ENCODE measurements at regions not wholly inside any gene's neighbourhood (a gene's known extent, or its start where the extent isn't known, plus 50 kb on each side); places are given as distances from the start of the nearest gene placed in this dataset.

- no peak overlapping the region for H3K27ac ChIP-seq
- no peak for DNase-seq (ENCODE audit: low spot score)
- no peak overlapping the region for H3K4me3 ChIP-seq
- no peak for TF ChIP-seq CTCF (IDR thresholded peaks at IDR 0.05)
These were observed 684.9 kb upstream of the ANKRD30A start for GRCh38 chr10:36440539-36440938.

GRCh38 chr10:36437367-36437766 is 688.0 kb upstream of the ANKRD30A start:
- H3K27ac ChIP-seq, result no peak overlapping the region
- TF ChIP-seq CTCF (IDR thresholded peaks at IDR 0.05), result no peak
- H3K4me3 ChIP-seq, result no peak overlapping the region
- DNase-seq (ENCODE audit: low spot score), result no peak

GRCh38 chr10:36428507-36428906 is 696.9 kb upstream of the ANKRD30A start:
- DNase-seq (ENCODE audit: low spot score), result no peak
- no peak for TF ChIP-seq CTCF (IDR thresholded peaks at IDR 0.05)
- Histone ChIP-seq H3K4me3 (no peak overlapping the region), H3K27ac (no peak overlapping the region)

- no peak for TF ChIP-seq CTCF (IDR thresholded peaks at IDR 0.05)
- no peak for DNase-seq (ENCODE audit: low spot score)
- Histone ChIP-seq H3K4me3 (no peak overlapping the region), H3K27ac (no peak overlapping the region)
These were observed 700.1 kb upstream of the ANKRD30A start for GRCh38 chr10:36425131-36425797.

GRCh38 chr10:36424502-36424901 is 700.9 kb upstream of the ANKRD30A start:
- DNase-seq (ENCODE audit: low spot score), result no peak
- Histone ChIP-seq H3K27ac (no peak overlapping the region), H3K4me3 (no peak overlapping the region)
- no peak for TF ChIP-seq CTCF (IDR thresholded peaks at IDR 0.05)

- no peak overlapping the region for H3K27ac ChIP-seq
- no peak for TF ChIP-seq CTCF (IDR thresholded peaks at IDR 0.05)
- DNase-seq (ENCODE audit: low spot score), result no peak
- no peak overlapping the region for H3K4me3 ChIP-seq
These were observed 701.6 kb upstream of the ANKRD30A start for GRCh38 chr10:36423821-36424248.

- no peak overlapping the region for H3K27ac ChIP-seq
- DNase-seq (ENCODE audit: low spot score), result no peak
- TF ChIP-seq CTCF (IDR thresholded peaks at IDR 0.05), result no peak
- no peak overlapping the region for H3K4me3 ChIP-seq
These were observed 703.4 kb upstream of the ANKRD30A start for GRCh38 chr10:36421992-36422391.
